ENCODE measurements at regions not wholly inside any gene's neighbourhood (a gene's known extent, or its start where the extent isn't known, plus 50 kb on each side); places are given as distances from the start of the nearest gene placed in this dataset.
"Not testable (repeated sequence)": the region's sequence is repeated elsewhere in the genome, so short reads cannot be mapped to it uniquely, and the experiment has no call there.

DNA sequence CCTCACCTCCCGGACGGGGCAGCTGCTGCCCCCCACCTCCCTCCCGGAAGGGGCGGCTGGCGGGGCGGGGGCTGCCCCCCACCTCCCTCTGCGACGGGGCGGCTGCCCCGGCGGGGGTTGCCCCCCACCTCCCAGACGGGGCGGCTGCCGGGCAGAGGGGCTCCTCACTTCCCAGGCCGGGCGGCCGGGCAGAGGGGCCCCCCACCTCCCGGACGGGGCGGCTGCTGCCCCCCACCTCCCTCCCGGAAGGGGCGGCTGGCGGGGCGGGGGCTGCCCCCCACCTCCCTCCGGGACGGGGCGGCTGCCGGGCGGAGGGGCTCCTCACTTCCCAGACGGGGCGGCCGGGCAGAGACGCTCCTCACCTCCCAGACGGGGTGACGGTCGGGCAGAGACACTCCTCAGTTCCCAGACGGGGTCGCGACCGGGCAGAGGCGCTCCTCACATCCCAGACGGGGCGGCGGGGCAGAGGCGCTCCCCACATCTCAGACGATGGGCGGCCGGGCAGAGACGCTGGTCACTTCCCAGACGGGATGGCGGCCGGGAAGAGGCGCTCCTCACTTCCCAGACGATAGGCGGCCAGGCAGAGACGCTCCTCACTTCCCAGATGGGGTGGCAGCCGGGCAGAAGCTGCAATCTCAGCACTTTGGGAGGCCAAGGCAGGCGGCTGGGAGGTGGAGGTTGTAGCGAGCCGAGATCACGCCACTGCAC, 1218.8 kb downstream of the GATA3 start:
- TF ChIP-seq, protein P1, sequence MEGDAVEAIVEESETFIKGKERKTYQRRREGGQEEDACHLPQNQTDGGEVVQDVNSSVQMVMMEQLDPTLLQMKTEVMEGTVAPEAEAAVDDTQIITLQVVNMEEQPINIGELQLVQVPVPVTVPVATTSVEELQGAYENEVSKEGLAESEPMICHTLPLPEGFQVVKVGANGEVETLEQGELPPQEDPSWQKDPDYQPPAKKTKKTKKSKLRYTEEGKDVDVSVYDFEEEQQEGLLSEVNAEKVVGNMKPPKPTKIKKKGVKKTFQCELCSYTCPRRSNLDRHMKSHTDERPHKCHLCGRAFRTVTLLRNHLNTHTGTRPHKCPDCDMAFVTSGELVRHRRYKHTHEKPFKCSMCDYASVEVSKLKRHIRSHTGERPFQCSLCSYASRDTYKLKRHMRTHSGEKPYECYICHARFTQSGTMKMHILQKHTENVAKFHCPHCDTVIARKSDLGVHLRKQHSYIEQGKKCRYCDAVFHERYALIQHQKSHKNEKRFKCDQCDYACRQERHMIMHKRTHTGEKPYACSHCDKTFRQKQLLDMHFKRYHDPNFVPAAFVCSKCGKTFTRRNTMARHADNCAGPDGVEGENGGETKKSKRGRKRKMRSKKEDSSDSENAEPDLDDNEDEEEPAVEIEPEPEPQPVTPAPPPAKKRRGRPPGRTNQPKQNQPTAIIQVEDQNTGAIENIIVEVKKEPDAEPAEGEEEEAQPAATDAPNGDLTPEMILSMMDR (IDR thresholded peaks at IDR 0.05; ENCODE audit: low read depth, low read length, poor library complexity, severe bottlenecking): not testable (repeated sequence)
- TF ChIP-seq EZH2phosphoT487 (IDR thresholded peaks at IDR 0.05; ENCODE audit: borderline replicate concordance, low read length): not testable (repeated sequence)

Data from DOHH2 (cell line).